ENCODE measurements at regions not wholly inside any gene's neighbourhood (a gene's known extent, or its start where the extent isn't known, plus 50 kb on each side); places are given as distances from the start of the nearest gene placed in this dataset.

DNA sequence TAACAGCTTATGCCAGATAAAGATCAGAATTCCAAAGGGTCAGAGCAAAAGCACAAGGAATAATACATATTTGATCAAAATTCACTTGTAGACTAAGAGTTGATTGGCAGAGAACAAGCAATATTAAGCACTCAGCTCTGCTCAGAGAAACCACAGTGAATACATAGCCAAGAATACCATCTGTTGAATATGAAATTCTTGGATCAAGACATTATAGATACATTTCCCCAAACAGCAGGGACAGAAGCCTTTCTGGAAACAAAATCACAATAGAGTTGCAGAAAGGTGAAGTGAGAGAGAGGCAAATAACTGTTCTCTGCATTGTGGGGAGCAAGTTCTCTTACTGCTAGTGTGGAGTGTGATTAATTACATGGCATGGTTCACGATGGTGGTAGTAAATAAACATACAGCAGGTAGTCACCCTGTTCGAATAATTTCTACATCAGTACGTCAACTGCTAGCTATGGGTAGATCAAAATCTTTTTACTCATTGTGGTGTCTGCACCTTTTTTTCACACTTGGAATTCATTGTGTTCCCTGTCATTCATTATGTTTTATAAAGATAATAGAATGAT lies 366.7 kb downstream of the PCDH7 start:
- peaks cover 21% of the 10 kb centered on the region for H3K4me1 Mint-ChIP-seq (ENCODE audit: unreplicated experiment)
- no peaks in the 10 kb centered on the region for H3K36me3 Mint-ChIP-seq
- no peak overlapping the region for H3K27ac Mint-ChIP-seq
- DNase-seq (ENCODE audit: extremely low spot score, unreplicated experiment): no peak
- no peak overlapping the region for H3K4me3 Mint-ChIP-seq
- H3K27me3 Mint-ChIP-seq: no peaks in the 10 kb centered on the region
- H3K9me3 Mint-ChIP-seq: no peaks in the 10 kb centered on the region
- TF ChIP-seq, protein P1, sequence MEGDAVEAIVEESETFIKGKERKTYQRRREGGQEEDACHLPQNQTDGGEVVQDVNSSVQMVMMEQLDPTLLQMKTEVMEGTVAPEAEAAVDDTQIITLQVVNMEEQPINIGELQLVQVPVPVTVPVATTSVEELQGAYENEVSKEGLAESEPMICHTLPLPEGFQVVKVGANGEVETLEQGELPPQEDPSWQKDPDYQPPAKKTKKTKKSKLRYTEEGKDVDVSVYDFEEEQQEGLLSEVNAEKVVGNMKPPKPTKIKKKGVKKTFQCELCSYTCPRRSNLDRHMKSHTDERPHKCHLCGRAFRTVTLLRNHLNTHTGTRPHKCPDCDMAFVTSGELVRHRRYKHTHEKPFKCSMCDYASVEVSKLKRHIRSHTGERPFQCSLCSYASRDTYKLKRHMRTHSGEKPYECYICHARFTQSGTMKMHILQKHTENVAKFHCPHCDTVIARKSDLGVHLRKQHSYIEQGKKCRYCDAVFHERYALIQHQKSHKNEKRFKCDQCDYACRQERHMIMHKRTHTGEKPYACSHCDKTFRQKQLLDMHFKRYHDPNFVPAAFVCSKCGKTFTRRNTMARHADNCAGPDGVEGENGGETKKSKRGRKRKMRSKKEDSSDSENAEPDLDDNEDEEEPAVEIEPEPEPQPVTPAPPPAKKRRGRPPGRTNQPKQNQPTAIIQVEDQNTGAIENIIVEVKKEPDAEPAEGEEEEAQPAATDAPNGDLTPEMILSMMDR (conservative IDR thresholded peaks at IDR 0.05): no peak

GRCh38 chr4:31088600-31089230 lies 368.5 kb downstream of the PCDH7 start:
- Mint-ChIP-seq H3K4me1 (ENCODE audit: unreplicated experiment) (peaks cover 21% of the 10 kb centered on the region), H3K27me3 (no peaks in the 10 kb centered on the region), H3K9me3 (no peaks in the 10 kb centered on the region), H3K4me3 (no peak overlapping the region), H3K27ac (peak overlapping the region; percentile 22), H3K36me3 (no peaks in the 10 kb centered on the region)
- TF ChIP-seq, protein P1 (conservative IDR thresholded peaks at IDR 0.05): no peak
- no peak for DNase-seq (ENCODE audit: extremely low spot score, unreplicated experiment)

DNA sequence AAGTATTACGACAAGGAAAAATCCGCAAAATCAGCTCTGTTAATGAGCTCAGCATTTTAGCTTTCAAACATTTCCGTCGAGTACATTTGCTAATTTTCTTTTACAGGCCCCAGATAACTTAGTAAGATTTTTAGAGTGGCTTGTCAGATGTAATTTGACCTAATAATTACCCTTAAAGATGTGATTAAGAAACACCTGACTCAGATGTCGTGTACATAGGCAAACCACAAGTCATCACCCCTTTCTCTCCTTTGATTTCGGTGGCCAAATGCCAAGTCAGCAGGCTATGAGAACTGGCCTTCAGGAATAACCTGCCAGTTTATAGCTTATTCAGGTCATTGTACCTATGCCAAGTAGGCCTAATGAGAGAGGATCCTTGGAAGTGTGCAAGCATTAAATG lies 369.6 kb downstream of the PCDH7 start:
- H3K36me3 Mint-ChIP-seq: no peaks in the 10 kb centered on the region
- H3K27me3 Mint-ChIP-seq: no peaks in the 10 kb centered on the region
- H3K27ac Mint-ChIP-seq: peak overlapping the region; percentile 49
- no peak overlapping the region for H3K4me3 Mint-ChIP-seq
- H3K9me3 Mint-ChIP-seq: no peaks in the 10 kb centered on the region
- TF ChIP-seq, protein P1 (conservative IDR thresholded peaks at IDR 0.05): no peak
- DNase-seq (ENCODE audit: extremely low spot score, unreplicated experiment): no peak
- peaks cover 17% of the 10 kb centered on the region for H3K4me1 Mint-ChIP-seq (ENCODE audit: unreplicated experiment)

DNA sequence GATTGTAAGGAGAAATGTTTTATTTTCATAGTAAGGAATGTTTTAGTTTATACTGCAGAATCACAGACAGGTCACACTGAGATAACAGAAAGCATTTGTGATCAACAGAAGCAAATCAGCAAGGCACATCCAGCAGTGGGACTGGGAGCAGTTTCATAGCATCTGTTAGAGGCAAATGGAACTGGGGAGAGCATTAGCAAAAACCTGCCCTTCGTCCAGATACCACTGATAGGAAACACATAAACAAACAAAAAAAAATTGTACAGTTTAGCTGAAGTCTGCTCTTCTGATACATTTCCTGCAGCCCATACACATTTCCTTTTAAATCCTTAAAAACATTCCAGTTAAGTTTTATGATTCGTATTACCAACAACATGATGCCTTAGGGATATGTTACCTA lies 374.3 kb downstream of the PCDH7 start:
- H3K9me3 Mint-ChIP-seq: no peaks in the 10 kb centered on the region
- H3K27ac Mint-ChIP-seq: no peak overlapping the region
- no peak overlapping the region for H3K4me3 Mint-ChIP-seq
- H3K4me1 Mint-ChIP-seq (ENCODE audit: unreplicated experiment): peaks cover 4% of the 10 kb centered on the region
- H3K27me3 Mint-ChIP-seq: no peaks in the 10 kb centered on the region
- H3K36me3 Mint-ChIP-seq: no peaks in the 10 kb centered on the region
- DNase-seq (ENCODE audit: extremely low spot score, unreplicated experiment): no peak
- TF ChIP-seq, protein P1 (conservative IDR thresholded peaks at IDR 0.05): no peak

- peaks cover 4% of the 10 kb centered on the region for H3K4me1 Mint-ChIP-seq (ENCODE audit: unreplicated experiment)
Observed at GRCh38 chr4:31097999-31098398, 377.8 kb downstream of the PCDH7 start.

More at GRCh38 chr4:31097999-31098398, 377.8 kb downstream of the PCDH7 start:
- H3K9me3 Mint-ChIP-seq: no peaks in the 10 kb centered on the region
- H3K27me3 Mint-ChIP-seq: no peaks in the 10 kb centered on the region
- H3K4me3 Mint-ChIP-seq: no peak overlapping the region
- TF ChIP-seq, protein P1 (conservative IDR thresholded peaks at IDR 0.05): no peak
- peaks cover 3% of the 10 kb centered on the region for H3K36me3 Mint-ChIP-seq
- H3K27ac Mint-ChIP-seq: no peak overlapping the region
- DNase-seq (ENCODE audit: extremely low spot score, unreplicated experiment): no peak

Measured in type B pancreatic cell (in vitro differentiated cells).